Activated CD8-positive, alpha-beta T cell treated with anti-CD3 and anti-CD28 coated beads for 36 hours (primary cell): ENCODE measurements at regions not wholly inside any gene's neighbourhood (a gene's known extent, or its start where the extent isn't known, plus 50 kb on each side); places are given as distances from the start of the nearest gene placed in this dataset.

Experiments used
- ATAC-seq: fragments of 200-7000 bp; cut with Tn5 transposase; one replicate; pipeline ENCODE4 v1.10.0; 2021; ENCODE audit warnings: mild to moderate bottlenecking, moderate library complexity
- CTCF ChIA-PET: fragments of 350-600 bp; sonication (Branson Sonifier 250); formaldehyde crosslinking; loops from one replicate; lab custom pipeline; 2021; ENCODE audit warnings: antibody characterized with exemption; lab: Charles Lee
- POLR2A ChIA-PET: fragments of 350-600 bp; sonication (Branson Sonifier 250); formaldehyde crosslinking; loops from one replicate; lab custom pipeline; 2021; ENCODE audit warnings: antibody characterized with exemption; lab: Charles Lee
- DNase-seq: peaks from one replicate; pipeline ENCODE4 v3.0.0-alpha.2; 2020
- H3K27ac Mint-ChIP-seq: one replicate; pipeline ENCODE4 v1.8.0; 2021; ENCODE audit warnings: mild to moderate bottlenecking, mixed read lengths
- H3K27me3 Mint-ChIP-seq: one replicate; pipeline ENCODE4 v1.8.0; 2021; ENCODE audit warnings: mixed read lengths
- H3K36me3 Mint-ChIP-seq: one replicate; pipeline ENCODE4 v1.8.0; 2021; ENCODE audit warnings: low read depth, mixed read lengths
- H3K4me1 Mint-ChIP-seq: one replicate; pipeline ENCODE4 v1.8.0; 2021; ENCODE audit warnings: low read depth, mixed read lengths
- H3K4me3 Mint-ChIP-seq: one replicate; pipeline ENCODE4 v1.8.0; 2021; ENCODE audit warnings: mild to moderate bottlenecking, moderate library complexity, mixed read lengths
- H3K9me3 Mint-ChIP-seq: one replicate; pipeline ENCODE4 v1.8.0; 2021; ENCODE audit warnings: mixed read lengths
- CTCF ChIP-seq: fragments of 200-600 bp; IDR thresholded peaks from one replicate; pipeline ENCODE4 v1.8.0; 2022; ENCODE audit warnings: antibody characterized with exemption, mild to moderate bottlenecking
- intact Hi-C: fragments of 100-400 bp; cut with micrococcal nuclease; formaldehyde crosslinking; loops from one replicate; pipeline ENCODE4 v1.10.0; 2022

DNA sequence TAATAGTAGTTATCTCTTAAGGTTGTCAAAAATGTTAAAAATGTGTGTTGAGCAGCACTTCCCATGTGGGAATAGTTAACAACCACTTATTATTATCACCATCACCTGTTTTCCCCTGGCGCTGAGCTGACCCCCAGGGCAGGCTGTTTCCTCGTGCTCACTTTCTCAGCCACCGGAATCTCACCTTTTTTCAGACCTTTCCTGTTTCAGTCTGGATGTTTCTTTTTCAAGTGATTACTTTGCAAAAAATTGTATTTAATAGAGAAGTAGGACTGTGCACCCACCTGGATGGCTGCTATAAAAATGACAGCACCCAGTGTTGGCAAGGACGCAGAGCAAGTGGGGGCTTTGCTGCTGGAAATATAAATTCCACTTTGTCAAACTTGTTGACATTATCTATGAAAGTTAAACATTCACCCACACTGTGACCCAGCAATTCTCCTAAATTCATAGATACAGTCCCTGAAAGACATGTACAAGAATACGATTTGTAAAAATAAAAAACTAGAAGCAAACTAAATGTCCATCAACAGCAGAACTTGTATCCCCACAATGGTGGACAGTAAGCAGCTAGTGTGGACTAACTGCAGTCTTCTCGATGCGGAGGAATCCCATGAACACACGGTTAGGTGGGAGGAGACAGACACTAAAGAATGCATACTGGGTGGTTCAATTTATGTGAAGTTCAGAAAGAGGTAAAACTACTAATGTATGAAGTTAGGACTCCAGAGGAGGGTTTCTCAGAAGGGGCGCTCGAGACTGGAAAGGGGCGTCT lies 66.5 kb downstream of the SOWAHC start:
- TF ChIP-seq CTCF: no peak
- no peak overlapping the region for H3K27ac Mint-ChIP-seq
- H3K9me3 Mint-ChIP-seq: no peaks in the 10 kb centered on the region
- intact Hi-C loops: no loop called here
- H3K4me1 Mint-ChIP-seq: no peaks in the 10 kb centered on the region
- DNase-seq (no peak), ATAC-seq (no peak)
- H3K36me3 Mint-ChIP-seq: no peaks in the 10 kb centered on the region
- CTCF ChIA-PET: interaction anchor here (0.9 kb wide), 1 partner anchor 135 kb away, joined by 3 read pairs; no protein-coding TSS in a partner anchor
- POLR2A ChIA-PET: no interaction called here
- no peak overlapping the region for H3K4me3 Mint-ChIP-seq
- peaks cover 7% of the 10 kb centered on the region for H3K27me3 Mint-ChIP-seq

DNA sequence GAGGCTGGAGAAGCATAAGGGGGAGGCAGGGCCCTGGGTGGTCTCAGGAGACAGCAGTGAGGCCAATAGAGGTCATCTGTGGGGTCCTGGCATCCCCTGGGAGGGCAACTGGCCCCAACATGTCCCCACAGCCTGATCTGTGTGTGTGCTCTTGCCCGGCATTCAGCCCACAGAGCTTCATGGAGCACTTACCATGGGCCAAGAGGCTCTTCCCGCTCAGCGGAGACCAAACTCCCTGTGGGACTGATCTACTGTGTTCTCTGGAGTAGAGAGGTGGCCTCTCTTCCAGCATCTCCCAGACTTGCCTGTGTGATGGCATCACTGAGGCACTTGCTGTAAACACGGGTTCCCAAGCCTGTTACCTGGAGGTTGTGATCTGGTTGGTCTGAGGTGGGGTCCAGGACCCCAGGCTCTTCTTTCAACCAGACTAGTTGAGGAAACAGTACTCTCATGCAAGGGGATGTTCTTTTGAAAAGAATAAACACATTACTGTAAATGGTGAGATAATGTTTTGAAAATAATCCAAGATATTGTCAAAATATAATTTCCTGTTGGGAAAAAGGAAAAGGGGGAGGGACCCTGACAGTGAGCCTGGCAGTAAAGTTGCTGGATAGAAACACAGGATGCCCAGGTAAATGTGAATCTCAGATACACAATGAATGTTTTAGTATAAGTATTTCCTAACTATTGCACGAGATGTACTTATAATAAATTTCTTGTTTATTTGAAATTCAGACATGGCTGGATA lies 67.6 kb downstream of the SOWAHC start:
- ATAC-seq: no peak
- Mint-ChIP-seq H3K4me3 (no peak overlapping the region), H3K36me3 (no peaks in the 10 kb centered on the region), H3K27ac (no peak overlapping the region), H3K9me3 (no peaks in the 10 kb centered on the region), H3K27me3 (peaks cover 7% of the 10 kb centered on the region), H3K4me1 (no peaks in the 10 kb centered on the region)
- CTCF ChIA-PET: no interaction called here
- POLR2A ChIA-PET: no interaction called here
- no peak for TF ChIP-seq CTCF
- intact Hi-C loops: no loop called here
- DNase-seq: no peak

GRCh38 chr2:109683452-109683851 lies 69.3 kb downstream of the SOWAHC start:
- Mint-ChIP-seq H3K27me3 (peaks cover 7% of the 10 kb centered on the region), H3K9me3 (no peaks in the 10 kb centered on the region), H3K4me1 (no peaks in the 10 kb centered on the region), H3K4me3 (no peak overlapping the region), H3K27ac (no peak overlapping the region), H3K36me3 (no peaks in the 10 kb centered on the region)
- intact Hi-C loops: no loop called here
- POLR2A ChIA-PET: no interaction called here
- TF ChIP-seq CTCF: no peak
- no peak for DNase-seq
- ATAC-seq: no peak
- CTCF ChIA-PET: no interaction called here

DNA sequence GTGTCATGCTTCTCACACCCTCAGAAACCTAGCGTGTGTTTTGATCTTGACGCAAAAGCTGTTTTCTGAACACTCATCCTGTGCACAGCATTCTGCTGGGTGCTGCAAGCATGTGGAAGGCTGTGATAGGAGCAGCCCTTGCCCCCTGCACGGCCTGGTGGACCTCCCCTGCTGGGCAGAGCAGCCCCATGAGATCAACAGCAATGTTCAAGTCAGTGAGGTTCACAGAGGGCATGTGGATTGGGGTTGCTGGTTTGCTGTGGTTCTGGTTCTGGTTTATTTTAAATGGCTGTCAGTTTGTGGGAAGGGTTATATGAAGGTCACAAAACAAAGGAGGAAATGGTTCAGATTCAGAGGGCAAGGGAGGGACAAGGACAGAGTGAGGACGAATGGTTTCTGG lies 71.3 kb downstream of the SOWAHC start:
- no peaks in the 10 kb centered on the region for H3K4me1 Mint-ChIP-seq

More for the DNA sequence above, 71.3 kb downstream of the SOWAHC start:
- CTCF ChIA-PET: interaction anchor here (1.0 kb wide), 1 partner anchor 57 kb away, joined by 3 read pairs; no protein-coding TSS in a partner anchor
- H3K27me3 Mint-ChIP-seq: peaks cover 3% of the 10 kb centered on the region
- H3K36me3 Mint-ChIP-seq: no peaks in the 10 kb centered on the region
- no peak for TF ChIP-seq CTCF
- no peak for ATAC-seq
- H3K27ac Mint-ChIP-seq: no peak overlapping the region
- POLR2A ChIA-PET: no interaction called here
- H3K9me3 Mint-ChIP-seq: no peaks in the 10 kb centered on the region
- intact Hi-C loops: no loop called here
- no peak overlapping the region for H3K4me3 Mint-ChIP-seq
- no peak for DNase-seq
